Left ventricle myocardium inferior (tissue), 1 donor: ENCODE measurements at regions not wholly inside any gene's neighbourhood (a gene's known extent, or its start where the extent isn't known, plus 50 kb on each side); places are given as distances from the start of the nearest gene placed in this dataset.

Experiments used
- DNase-seq: peaks from one replicate; pipeline ENCODE4 v3.0.0-alpha.2; 2020
- H3K27ac ChIP-seq: fragments of 200-600 bp; replicated peaks from 2 replicates; pipeline ENCODE4 v1.8.0; 2021
- H3K27me3 ChIP-seq: fragments of 200-600 bp; 2 replicates; pipeline ENCODE4 v1.8.0; 2021; ENCODE audit warnings: low read depth
- H3K36me3 ChIP-seq: fragments of 200-600 bp; 2 replicates; pipeline ENCODE4 v1.8.0; 2021
- H3K4me1 ChIP-seq: fragments of 200-600 bp; 2 replicates; pipeline ENCODE4 v1.8.0; 2021
- H3K4me3 ChIP-seq: fragments of 200-600 bp; 2 replicates; pipeline ENCODE4 v1.8.0; 2021; ENCODE audit warnings: mild to moderate bottlenecking, moderate library complexity
- H3K9me3 ChIP-seq: fragments of 200-600 bp; replicated peaks from 2 replicates; pipeline ENCODE4 v1.8.0; 2021
- CTCF ChIP-seq: fragments of 200-600 bp; IDR thresholded peaks from 2 replicates; pipeline ENCODE4 v1.8.0; 2021; ENCODE audit warnings: antibody characterized with exemption, mild to moderate bottlenecking, borderline replicate concordance
- intact Hi-C: fragments of 100-400 bp; cut with micrococcal nuclease; formaldehyde crosslinking; loops from one replicate; pipeline ENCODE4 v1.11.0; 2022
- donor health status: DM: no; HTN: yes; CAD: no; lungs with severe emphysema.

GRCh38 chr9:90095682-90096081 is 490.9 kb downstream of the GADD45G start:
- H3K27ac ChIP-seq = no peak overlapping the region
- H3K36me3 ChIP-seq = no peaks in the 10 kb centered on the region
- H3K4me3 ChIP-seq = no peak overlapping the region
- peaks cover 6% of the 10 kb centered on the region for H3K27me3 ChIP-seq
- intact Hi-C loops = no loop called here
- TF ChIP-seq CTCF = no peak
- peaks cover 25% of the 10 kb centered on the region for H3K4me1 ChIP-seq
- DNase-seq = no peak
- no peaks in the 10 kb centered on the region for H3K9me3 ChIP-seq

- peak overlapping the region; percentile 30 for H3K27ac ChIP-seq
Observed at GRCh38 chr9:90097237-90097636, 492.4 kb downstream of the GADD45G start.

GRCh38 chr9:90098408-90098807 is 493.6 kb downstream of the GADD45G start:
- H3K27me3 ChIP-seq = no peaks in the 10 kb centered on the region
- TF ChIP-seq CTCF = no peak
- intact Hi-C loops = loop anchor here (2.0 kb wide), 1 partner anchor 496 kb away; no protein-coding TSS in a partner anchor
- H3K36me3 ChIP-seq = no peaks in the 10 kb centered on the region
- H3K4me3 ChIP-seq = no peak overlapping the region
- no peak for DNase-seq
- H3K27ac ChIP-seq = no peak overlapping the region
- H3K4me1 ChIP-seq = peaks cover 25% of the 10 kb centered on the region
- no peaks in the 10 kb centered on the region for H3K9me3 ChIP-seq

More at GRCh38 chr9:90097237-90097636, 492.4 kb downstream of the GADD45G start:
- no peak for TF ChIP-seq CTCF
- Histone ChIP-seq H3K36me3 (no peaks in the 10 kb centered on the region), H3K27me3 (peaks cover 6% of the 10 kb centered on the region), H3K9me3 (no peaks in the 10 kb centered on the region), H3K4me1 (peaks cover 25% of the 10 kb centered on the region), H3K4me3 (no peak overlapping the region)
- intact Hi-C loops = no loop called here
- no peak for DNase-seq

- Histone ChIP-seq H3K4me3 (no peak overlapping the region), H3K4me1 (peaks cover 25% of the 10 kb centered on the region), H3K36me3 (no peaks in the 10 kb centered on the region), H3K27ac (no peak overlapping the region), H3K9me3 (no peaks in the 10 kb centered on the region), H3K27me3 (no peaks in the 10 kb centered on the region)
- intact Hi-C loops = loop anchor here (2.0 kb wide), 1 partner anchor 497 kb away; no protein-coding TSS in a partner anchor
- peak; percentile 65 for TF ChIP-seq CTCF
- DNase-seq = no peak
Observed at GRCh38 chr9:90099262-90099963, 494.6 kb downstream of the GADD45G start.

GRCh38 chr9:90100014-90100413 is 495.2 kb downstream of the GADD45G start:
- intact Hi-C loops = no loop called here
- Histone ChIP-seq H3K4me3 (no peak overlapping the region), H3K27me3 (no peaks in the 10 kb centered on the region), H3K27ac (no peak overlapping the region), H3K36me3 (no peaks in the 10 kb centered on the region), H3K4me1 (peaks cover 25% of the 10 kb centered on the region), H3K9me3 (no peaks in the 10 kb centered on the region)
- DNase-seq = no peak
- TF ChIP-seq CTCF = no peak
